Ammon's horn (tissue), 1 donor: ENCODE measurements at regions not wholly inside any gene's neighbourhood (a gene's known extent, or its start where the extent isn't known, plus 50 kb on each side); places are given as distances from the start of the nearest gene placed in this dataset.
"Not testable (repeated sequence)": the region's sequence is repeated elsewhere in the genome, so short reads cannot be mapped to it uniquely, and the experiment has no call there.

Source experiments
- DNase-seq: peaks from one replicate; pipeline ENCODE4 v3.0.0-alpha.2; 2016; ENCODE audit warnings: low spot score

GRCh38 chrX:112577146-112577545, 102.6 kb downstream of the LHFPL1 start:
- DNase-seq: no peak

- no peak for DNase-seq
These were observed 108.3 kb downstream of the LHFPL1 start for GRCh38 chrX:112571388-112571787.

GRCh38 chrX:112555831-112556230, 123.9 kb downstream of the LHFPL1 start:
- DNase-seq: no peak

GRCh38 chrX:112545051-112545450, 134.7 kb downstream of the LHFPL1 start:
- no peak for DNase-seq

GRCh38 chrX:112536544-112536943, 143.2 kb downstream of the LHFPL1 start:
- DNase-seq: no peak

GRCh38 chrX:112527903-112528302, 151.8 kb downstream of the LHFPL1 start:
- DNase-seq: no peak

- DNase-seq: no peak
These were observed 158.1 kb downstream of the LHFPL1 start for GRCh38 chrX:112521676-112522075.

GRCh38 chrX:112520124-112520523, 159.6 kb downstream of the LHFPL1 start:
- DNase-seq: no peak

GRCh38 chrX:112513154-112513553, 166.6 kb downstream of the LHFPL1 start:
- no peak for DNase-seq

GRCh38 chrX:112512509-112512908, 167.2 kb downstream of the LHFPL1 start:
- no peak for DNase-seq

GRCh38 chrX:112510629-112511028, 169.1 kb downstream of the LHFPL1 start:
- DNase-seq: no peak

- no peak for DNase-seq
These were observed 202.1 kb downstream of the LHFPL1 start for GRCh38 chrX:112477653-112478052.

GRCh38 chrX:112473654-112474053, 206.1 kb downstream of the LHFPL1 start:
- DNase-seq: no peak

GRCh38 chrX:112470551-112470950, 209.2 kb downstream of the LHFPL1 start:
- DNase-seq: no peak

GRCh38 chrX:112461949-112462450, 217.7 kb downstream of the LHFPL1 start:
- not testable (repeated sequence) for DNase-seq

- DNase-seq: no peak
These were observed 221.9 kb downstream of the LHFPL1 start for GRCh38 chrX:112457788-112458187.

GRCh38 chrX:112450810-112451209, 228.9 kb downstream of the LHFPL1 start:
- no peak for DNase-seq

- no peak for DNase-seq
These were observed 239.5 kb downstream of the LHFPL1 start for GRCh38 chrX:112440277-112440676.

- no peak for DNase-seq
These were observed 255.6 kb downstream of the LHFPL1 start for GRCh38 chrX:112424166-112424565.

- no peak for DNase-seq
These were observed 288.4 kb downstream of the LHFPL1 start for GRCh38 chrX:112391313-112391712.

GRCh38 chrX:112381649-112382298, 298.0 kb downstream of the LHFPL1 start:
- not testable (repeated sequence) for DNase-seq

- DNase-seq: no peak
These were observed 298.1 kb upstream of the TRPC5 start for GRCh38 chrX:112380541-112381278.

GRCh38 chrX:112377481-112377880, 294.9 kb upstream of the TRPC5 start:
- DNase-seq: no peak
